GM10248 (cell line): ENCODE measurements at regions not wholly inside any gene's neighbourhood (a gene's known extent, or its start where the extent isn't known, plus 50 kb on each side); places are given as distances from the start of the nearest gene placed in this dataset.
"Not testable (repeated sequence)": the region's sequence is repeated elsewhere in the genome, so short reads cannot be mapped to it uniquely, and the experiment has no call there.

Experiments used
- CTCF ChIA-PET: fragments of 300-600 bp; sonication (Branson Sonifier 250); formaldehyde crosslinking; extraction: SDS; loops from one replicate; lab custom pipeline; 2021; ENCODE audit warnings: antibody characterized with exemption; lab: Yijun Ruan, JAX
- POLR2A ChIA-PET: fragments of 350-650 bp; sonication (Branson Sonifier 250); formaldehyde crosslinking; extraction: SDS; loops from one replicate; lab custom pipeline; 2020; ENCODE audit warnings: antibody characterized with exemption; lab: Yijun Ruan, JAX
- DNase-seq: peaks from one replicate; pipeline ENCODE4 v3.0.0; 2012; ENCODE audit errors: extremely low spot score
- TF ChIP-seq, protein P1 (sequence below): IDR thresholded peaks from 2 replicates; pipeline ENCODE4 v1.5.1; 2012; ENCODE audit warnings: mild to moderate bottlenecking, low read depth; ENCODE audit errors: extremely low read depth, missing control alignments, control extremely low read depth

DNA sequence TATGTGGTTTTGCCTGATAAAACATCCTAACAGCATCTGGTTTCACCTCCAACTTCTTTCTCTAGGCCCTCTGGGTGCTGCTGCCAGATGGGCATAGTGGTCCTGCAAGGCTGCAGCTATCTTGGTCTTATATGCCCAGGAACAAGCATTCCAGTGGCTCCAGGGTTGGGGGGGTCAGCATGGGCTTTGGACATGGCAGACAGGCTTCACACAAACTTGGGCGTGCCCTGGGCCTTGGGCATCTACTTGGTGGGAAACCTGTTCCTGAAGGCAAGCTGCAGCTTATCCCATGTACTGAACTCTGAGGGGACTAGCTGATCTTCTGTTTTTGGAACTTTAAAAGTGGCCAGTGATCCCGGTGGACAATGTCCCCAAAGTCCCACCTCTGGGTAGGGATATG is 54.9 kb upstream of the ZNF678 start:
- CTCF ChIA-PET, result no interaction called here
- POLR2A ChIA-PET, result no interaction called here
- no peak for DNase-seq
- TF ChIP-seq, protein P1, sequence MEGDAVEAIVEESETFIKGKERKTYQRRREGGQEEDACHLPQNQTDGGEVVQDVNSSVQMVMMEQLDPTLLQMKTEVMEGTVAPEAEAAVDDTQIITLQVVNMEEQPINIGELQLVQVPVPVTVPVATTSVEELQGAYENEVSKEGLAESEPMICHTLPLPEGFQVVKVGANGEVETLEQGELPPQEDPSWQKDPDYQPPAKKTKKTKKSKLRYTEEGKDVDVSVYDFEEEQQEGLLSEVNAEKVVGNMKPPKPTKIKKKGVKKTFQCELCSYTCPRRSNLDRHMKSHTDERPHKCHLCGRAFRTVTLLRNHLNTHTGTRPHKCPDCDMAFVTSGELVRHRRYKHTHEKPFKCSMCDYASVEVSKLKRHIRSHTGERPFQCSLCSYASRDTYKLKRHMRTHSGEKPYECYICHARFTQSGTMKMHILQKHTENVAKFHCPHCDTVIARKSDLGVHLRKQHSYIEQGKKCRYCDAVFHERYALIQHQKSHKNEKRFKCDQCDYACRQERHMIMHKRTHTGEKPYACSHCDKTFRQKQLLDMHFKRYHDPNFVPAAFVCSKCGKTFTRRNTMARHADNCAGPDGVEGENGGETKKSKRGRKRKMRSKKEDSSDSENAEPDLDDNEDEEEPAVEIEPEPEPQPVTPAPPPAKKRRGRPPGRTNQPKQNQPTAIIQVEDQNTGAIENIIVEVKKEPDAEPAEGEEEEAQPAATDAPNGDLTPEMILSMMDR, result no peak

DNA sequence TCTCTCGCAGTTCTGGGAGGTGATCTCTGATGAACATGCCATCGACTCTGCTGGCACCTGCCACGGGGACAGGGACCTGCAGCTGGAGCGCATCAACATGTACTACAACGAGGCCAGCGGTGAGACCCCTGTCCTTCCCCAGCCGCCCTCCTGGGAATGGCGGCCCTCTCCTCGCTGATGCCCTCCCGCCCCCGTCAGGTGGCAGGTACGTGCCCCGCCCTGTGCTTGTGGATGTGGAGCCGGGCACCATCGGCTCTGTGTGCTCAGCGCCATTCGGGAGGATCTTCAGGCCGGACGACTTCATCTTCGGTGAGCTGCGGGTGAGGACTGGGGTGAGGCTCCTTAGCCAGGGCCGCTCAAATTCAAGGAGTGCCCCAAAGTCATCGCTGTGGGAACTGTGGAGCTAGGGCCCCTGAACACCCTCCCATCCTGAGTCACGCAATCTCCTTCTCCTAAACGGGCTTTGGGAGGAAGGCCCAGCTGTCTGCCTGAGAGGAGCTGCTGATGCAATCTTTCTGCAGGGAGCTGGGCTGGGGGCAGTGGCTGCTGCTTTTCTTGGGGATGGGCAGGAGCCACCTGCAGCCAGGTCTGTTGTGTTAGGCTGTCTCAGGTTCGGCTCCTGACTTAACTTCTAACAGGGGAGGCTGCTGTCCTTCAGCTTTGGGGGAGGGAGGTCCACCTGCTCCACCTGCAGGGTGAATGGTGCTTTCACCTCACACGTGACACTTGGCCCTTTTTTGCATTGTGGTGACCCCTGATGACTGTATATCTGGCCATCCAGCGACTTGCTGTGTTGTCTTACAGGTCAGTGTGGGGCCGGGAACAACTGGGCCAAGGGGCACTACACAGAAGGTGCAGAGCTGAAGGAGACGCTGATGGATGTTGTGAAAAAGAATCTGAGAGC is 56.6 kb upstream of the ZNF678 start:
- CTCF ChIA-PET, result not testable (repeated sequence)

DNA sequence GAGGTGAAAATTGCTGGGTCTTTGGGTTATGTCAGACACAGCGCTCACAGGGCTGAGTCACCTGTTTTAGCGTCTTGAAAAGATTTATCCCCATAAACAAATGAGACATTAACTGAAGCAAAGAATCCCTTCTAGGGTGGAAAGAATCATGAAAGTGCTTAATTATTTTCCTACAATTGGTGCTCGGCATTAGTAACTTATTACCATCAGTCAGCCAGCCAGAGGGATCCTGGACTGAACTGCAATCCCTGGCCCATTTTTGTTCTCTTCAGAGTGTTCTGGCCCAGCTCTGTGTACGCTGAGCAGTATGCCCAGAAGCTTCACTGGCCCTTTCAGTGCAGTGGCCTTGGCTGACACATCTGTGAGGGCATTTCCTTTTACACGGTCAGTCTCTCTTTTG is 67.3 kb upstream of the ZNF678 start:
- CTCF ChIA-PET, POLR2A ChIA-PET, DNase-seq: not testable (repeated sequence)

More for the DNA sequence above, 56.6 kb upstream of the ZNF678 start:
- POLR2A ChIA-PET, DNase-seq: not testable (repeated sequence)

DNA sequence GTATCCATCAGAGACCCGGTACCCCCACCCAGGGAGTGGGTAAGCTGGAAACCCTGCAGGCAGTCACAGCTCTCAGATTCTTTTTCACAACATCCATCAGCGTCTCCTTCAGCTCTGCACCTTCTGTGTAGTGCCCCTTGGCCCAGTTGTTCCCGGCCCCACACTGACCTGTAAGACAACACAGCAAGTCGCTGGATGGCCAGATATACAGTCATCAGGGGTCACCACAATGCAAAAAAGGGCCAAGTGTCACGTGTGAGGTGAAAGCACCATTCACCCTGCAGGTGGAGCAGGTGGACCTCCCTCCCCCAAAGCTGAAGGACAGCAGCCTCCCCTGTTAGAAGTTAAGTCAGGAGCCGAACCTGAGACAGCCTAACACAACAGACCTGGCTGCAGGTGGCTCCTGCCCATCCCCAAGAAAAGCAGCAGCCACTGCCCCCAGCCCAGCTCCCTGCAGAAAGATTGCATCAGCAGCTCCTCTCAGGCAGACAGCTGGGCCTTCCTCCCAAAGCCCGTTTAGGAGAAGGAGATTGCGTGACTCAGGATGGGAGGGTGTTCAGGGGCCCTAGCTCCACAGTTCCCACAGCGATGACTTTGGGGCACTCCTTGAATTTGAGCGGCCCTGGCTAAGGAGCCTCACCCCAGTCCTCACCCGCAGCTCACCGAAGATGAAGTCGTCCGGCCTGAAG is 69.3 kb upstream of the ZNF678 start:
- CTCF ChIA-PET, POLR2A ChIA-PET, DNase-seq: not testable (repeated sequence)

DNA sequence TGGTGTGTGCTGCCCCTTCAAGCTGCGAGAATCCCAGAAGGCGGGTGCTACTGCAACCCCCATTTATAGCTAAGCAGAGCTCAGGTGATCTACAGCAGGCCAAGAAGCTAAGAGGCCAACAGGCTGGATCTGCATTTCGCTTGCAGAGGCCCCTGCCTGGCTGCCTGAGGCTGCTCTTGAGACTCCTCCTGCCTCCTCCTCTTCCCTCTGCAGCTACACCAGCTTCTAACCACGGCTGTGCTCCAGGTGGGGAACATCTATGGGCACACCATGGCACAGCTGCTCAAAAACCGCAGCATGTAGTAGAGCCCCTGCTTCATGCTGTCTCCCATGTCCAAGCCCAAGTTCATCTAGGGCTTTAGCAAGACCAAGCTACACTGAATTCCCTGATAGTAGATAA is 72.9 kb upstream of the ZNF678 start:
- CTCF ChIA-PET, result no interaction called here
- DNase-seq, result no peak
- POLR2A ChIA-PET, result no interaction called here
- TF ChIP-seq, protein P1, result no peak

DNA sequence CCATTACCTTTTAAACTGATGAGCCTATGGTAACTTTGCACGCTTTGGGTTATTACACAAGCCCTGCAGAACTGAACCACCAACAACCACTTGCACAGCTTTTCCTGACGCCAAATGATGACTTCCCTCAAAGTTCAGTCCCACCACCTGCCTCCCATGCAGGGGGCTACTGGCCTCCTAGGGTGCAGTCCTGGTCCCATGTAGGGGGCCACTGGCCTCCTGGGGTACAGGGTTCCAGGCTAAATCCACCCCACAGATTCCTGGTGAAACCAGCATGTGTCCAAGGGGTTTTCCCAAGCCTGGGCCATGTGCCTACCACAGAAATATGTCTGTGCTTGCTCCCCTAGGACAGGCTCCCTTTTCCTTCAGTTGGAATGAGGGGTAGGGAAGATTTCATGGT is 73.4 kb upstream of the ZNF678 start:
- ChIA-PET POLR2A (no interaction called here), CTCF (no interaction called here)
- DNase-seq, result no peak
- TF ChIP-seq, protein P1, result no peak

DNA sequence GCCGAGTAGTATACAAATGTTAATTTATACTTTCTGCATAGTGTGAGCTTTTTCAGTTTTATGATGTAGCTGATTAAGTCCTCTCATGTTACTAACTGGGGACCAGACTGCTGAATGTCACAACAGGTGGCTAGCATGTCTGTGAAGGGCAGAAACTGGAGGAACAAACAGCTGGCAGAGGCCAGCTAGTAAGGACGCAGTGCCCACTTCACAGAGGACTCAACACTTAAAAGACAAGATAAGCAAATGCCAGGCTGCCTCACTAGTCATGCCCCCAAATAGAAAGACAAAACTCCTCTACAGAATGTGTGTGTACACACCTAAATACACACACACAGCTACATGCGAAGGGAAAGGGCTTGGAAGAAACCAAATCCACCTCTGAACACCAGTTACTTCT is 73.8 kb upstream of the ZNF678 start:
- TF ChIP-seq, protein P1, result no peak
- no peak for DNase-seq
- ChIA-PET POLR2A (no interaction called here), CTCF (no interaction called here)

DNA sequence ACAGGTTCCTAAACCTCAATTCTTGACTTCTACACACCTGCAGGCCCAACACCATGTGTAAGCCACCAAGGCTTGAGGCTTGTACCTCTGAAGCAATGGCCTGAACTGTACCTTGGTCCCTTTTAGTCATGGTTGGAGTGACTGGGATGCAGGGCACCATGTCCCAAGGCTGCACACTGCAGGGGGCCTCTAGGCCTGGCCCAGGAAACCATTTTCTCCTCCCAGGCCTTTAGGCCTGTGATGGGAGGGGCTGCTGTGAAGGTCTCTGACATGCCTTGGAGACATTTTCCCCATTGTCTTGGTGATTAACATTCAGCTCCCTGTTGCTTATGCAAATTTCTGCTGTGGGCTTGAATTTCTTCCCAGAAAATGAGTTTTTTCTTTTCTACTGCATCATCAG is 75.8 kb upstream of the ZNF678 start:
- POLR2A ChIA-PET, result no interaction called here
- TF ChIP-seq, protein P1, result no peak
- DNase-seq, result no peak
- CTCF ChIA-PET, result no interaction called here
